GM21528 (cell line): ENCODE measurements at regions not wholly inside any gene's neighbourhood (a gene's known extent, or its start where the extent isn't known, plus 50 kb on each side); places are given as distances from the start of the nearest gene placed in this dataset.
A peak's percentile ranks its signal among the peaks of the same experiment; 100 is the strongest.

Experiments used
- ATAC-seq: cut with Tn5 transposase; IDR thresholded peaks from one replicate; pipeline ENCODE4 v1.9.1; 2021; ENCODE audit warnings: mild to moderate bottlenecking, moderate library complexity; ENCODE audit not compliant: unreplicated experiment, low FRiP score

GRCh38 chr11:45369313-45369712 lies 83.2 kb upstream of the SYT13 start:
- no peak for ATAC-seq

- no peak for ATAC-seq
These were observed 82.6 kb upstream of the SYT13 start for GRCh38 chr11:45368697-45369096.

- ATAC-seq = no peak
These were observed 80.6 kb upstream of the SYT13 start for GRCh38 chr11:45366619-45367190.

GRCh38 chr11:45365961-45366618 lies 79.9 kb upstream of the SYT13 start:
- no peak for ATAC-seq

GRCh38 chr11:45362636-45363035 lies 76.5 kb upstream of the SYT13 start:
- ATAC-seq = no peak

- ATAC-seq = no peak
These were observed 75.4 kb upstream of the SYT13 start for GRCh38 chr11:45361551-45361950.

GRCh38 chr11:45355706-45356041 lies 69.5 kb upstream of the SYT13 start:
- no peak for ATAC-seq

- ATAC-seq = peak; percentile 94
These were observed 69.0 kb upstream of the SYT13 start for GRCh38 chr11:45354976-45355705.

GRCh38 chr11:45348729-45349128 lies 62.6 kb upstream of the SYT13 start:
- ATAC-seq = no peak

- no peak for ATAC-seq
These were observed 61.4 kb upstream of the SYT13 start for GRCh38 chr11:45347348-45348082.

GRCh38 chr11:45345491-45345890 lies 59.4 kb upstream of the SYT13 start:
- no peak for ATAC-seq

- ATAC-seq = no peak
These were observed 57.9 kb upstream of the SYT13 start for GRCh38 chr11:45344028-45344427.

- no peak for ATAC-seq
These were observed 57.3 kb upstream of the SYT13 start for GRCh38 chr11:45343444-45343843.

- no peak for ATAC-seq
These were observed 55.2 kb upstream of the SYT13 start for GRCh38 chr11:45341372-45341771.

- peak; percentile 94 for ATAC-seq
These were observed 53.8 kb upstream of the SYT13 start for GRCh38 chr11:45339729-45340519.

- ATAC-seq = no peak
These were observed 51.6 kb upstream of the SYT13 start for GRCh38 chr11:45337583-45338360.

- ATAC-seq = no peak
These were observed 50.0 kb upstream of the SYT13 start for GRCh38 chr11:45336136-45336535.
